Stimulated activated CD4-positive, alpha-beta T cell treated with anti-CD3 and anti-CD28 coated beads, Interleukin-1b, Interleukin-23, amount 100 ng/mL, for 4 hours (primary cell): ENCODE measurements at regions not wholly inside any gene's neighbourhood (a gene's known extent, or its start where the extent isn't known, plus 50 kb on each side); places are given as distances from the start of the nearest gene placed in this dataset.

Experiments used
- DNase-seq, 2 donors: peaks; one replicate each; pipeline ENCODE4 v3.0.0-alpha.2; 2020; ENCODE audit warnings: low read depth in 2 of 2

- no peak for DNase-seq
Observed at GRCh38 chr1:30188329-30188728, 535.1 kb downstream of the MATN1 start.

DNA sequence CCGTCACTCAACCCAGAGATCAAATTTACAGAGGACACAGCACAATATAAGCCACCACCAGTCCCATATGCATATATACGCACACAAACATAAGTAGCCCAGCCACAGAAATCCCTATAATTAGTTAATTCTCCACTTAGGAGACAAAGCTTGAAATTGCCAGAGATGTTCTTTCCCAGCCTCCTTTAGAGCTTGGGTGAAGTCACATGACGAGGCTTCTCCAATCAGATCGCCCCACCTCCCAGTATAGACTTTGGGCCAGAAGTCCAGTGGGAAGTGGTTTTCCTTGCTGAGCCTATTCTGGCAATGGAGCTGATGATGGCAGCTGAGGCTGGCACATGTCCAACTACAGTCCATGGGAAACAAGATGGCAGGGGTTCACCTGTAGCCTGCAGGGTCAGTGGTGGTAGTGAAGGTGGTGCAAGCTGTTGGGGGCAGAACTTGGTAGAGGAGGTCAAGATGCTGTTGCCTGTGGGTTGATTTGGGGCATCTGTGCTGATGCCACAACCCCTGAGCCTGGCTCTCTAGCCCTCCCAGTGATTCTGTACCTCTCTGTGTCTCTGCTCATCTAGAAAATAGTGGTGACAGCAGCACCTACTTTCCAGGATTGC is 535.9 kb downstream of the MATN1 start:
- no peak for DNase-seq

GRCh38 chr1:30186586-30186985 is 536.8 kb downstream of the MATN1 start:
- no peak for DNase-seq

GRCh38 chr1:30185809-30186208 is 537.6 kb downstream of the MATN1 start:
- DNase-seq = no peak

- no peak for DNase-seq
Observed at GRCh38 chr1:30185313-30185712, 538.1 kb downstream of the MATN1 start.

DNA sequence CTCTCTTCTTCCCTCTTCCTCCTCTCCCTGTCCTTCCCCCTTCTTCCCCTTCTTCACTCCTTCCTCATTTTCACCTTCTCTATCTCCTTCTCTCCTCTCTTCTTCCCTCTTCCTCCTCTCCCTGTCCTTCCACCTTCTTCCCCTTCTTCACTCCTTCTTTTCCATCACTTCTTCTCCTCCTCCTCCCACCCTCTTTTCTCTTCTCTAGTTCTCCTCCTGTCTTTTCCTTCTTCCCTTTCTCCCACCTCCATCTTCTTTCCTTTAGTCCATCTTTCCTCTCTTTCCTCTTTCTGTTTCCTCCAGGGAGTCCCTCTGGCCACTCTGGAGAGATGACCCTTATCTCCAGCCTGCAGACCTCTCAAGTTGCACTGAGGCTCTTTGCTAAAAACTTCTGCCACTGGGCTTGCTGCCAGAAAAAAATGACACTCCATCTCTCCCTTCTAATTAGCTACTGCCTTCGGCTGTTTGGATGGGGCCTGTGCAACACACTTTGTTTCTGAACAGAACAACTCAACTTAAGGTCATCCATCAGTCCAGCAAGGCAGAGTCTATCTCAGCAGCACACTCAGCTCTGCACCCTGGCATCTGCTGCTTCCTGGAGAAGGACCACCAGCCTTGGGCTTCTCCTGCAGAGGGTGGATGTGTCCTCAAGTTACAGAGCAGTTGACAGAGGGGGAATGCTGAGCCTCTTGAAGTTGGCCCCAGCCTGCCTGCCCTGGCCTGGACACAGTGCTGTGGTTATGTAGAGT is 538.8 kb downstream of the MATN1 start:
- no peak for DNase-seq

DNA sequence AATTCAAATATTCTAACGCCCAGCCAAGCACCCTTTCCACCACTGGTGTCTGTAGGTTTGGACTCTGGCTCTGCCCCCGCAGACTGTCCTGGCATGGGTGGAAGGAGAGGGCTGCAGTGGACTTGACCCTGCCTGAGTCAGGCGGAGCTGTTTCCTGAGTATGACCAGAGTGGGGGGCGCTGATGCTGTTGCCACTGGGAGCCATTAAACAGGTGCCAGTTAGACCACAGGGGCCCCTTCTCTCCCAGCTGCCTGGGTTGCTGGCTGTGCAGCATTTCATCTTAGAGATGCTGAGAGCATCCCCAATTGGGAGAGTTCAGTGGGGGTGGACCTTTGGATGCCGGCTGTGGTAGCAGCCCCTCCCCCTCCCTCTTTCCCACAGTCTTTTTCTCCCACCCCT is 539.5 kb downstream of the MATN1 start:
- no peak for DNase-seq

DNA sequence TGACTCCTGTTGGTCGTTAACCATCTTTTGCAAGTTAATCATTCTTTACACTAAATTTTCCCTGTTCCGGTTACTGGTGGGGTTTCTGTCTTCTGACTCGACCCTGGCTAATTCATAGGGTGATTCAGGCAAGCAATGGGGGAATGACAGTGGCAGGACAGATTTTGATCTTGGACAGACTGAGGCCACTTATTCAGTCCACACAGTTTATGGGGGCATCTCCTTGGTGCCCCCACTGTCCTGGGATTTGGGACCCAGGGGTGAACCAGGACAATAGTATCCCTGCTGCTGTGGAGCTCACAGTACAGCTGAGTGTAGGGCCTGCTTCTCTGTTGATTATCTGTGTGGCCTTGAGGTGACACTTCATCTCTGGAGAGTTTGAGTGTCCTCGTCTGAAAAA is 540.4 kb downstream of the MATN1 start:
- no peak for DNase-seq

DNA sequence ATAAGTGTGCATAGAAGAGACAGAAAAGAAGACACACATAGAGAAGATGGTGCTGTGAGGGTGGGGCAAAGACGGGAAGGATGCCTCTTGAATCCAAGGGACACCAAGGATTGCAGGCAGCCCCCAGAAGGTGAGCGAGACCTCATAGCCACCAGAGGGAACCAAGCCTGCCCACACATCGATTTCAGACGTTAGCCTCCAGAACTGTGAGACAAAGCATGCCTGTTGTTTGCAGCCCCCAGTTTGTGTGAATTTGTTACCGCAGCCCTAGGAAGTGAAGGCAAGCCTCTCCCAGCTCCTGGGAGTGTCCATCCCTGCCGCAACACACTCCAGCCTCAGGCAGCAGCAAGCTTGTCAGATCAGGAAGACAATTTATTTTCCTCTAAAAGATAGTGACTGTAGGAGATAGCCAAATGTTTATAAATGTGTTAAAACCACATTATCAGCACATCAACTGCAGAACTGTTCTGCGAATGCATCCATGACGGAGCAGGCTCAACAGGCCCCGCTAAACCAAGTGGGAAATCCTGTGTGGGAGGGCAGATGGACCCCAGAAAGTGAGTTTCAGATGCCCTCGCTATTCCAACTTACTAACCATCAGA is 543.3 kb downstream of the MATN1 start:
- DNase-seq = no peak

GRCh38 chr1:30176477-30176876 is 546.9 kb downstream of the MATN1 start:
- no peak for DNase-seq

DNA sequence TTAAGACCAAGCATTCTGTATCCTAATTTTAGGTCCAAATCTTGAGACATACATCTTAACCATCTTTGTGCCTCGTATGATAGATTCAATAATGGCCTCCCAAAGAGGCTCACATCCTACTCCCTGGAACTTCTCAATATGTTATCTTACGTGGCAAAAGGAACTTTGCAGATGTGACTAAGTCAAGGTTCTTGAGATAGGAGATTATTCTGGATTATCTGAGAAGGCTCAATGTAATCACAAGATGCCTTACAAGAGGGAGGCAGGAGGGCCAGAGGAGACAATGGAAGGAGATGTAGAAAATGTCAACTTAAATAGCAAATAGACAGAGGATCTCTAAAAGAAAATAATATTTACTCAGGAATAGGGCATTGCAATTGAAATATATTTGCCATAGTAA is 548.9 kb downstream of the MATN1 start:
- no peak for DNase-seq

DNA sequence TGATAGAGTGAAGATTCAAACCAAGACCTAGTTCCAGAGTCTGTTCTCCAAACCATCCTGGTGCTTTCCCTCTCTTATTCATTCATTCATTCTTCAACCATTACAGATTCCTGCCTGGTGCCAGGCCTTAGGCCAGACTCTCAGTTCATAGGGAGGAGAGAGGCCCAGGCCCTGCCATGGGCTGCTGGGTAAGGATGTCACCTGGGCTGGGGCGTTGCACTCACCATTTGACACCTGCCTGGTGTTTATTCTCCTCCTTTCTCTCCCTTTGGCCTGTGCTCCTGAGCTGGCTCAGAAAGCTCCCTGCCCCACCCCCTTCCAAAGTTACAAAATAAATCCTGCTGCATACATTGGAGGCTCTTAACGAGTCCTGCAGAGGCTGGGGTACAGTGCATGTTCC is 549.8 kb downstream of the MATN1 start:
- DNase-seq = no peak

DNA sequence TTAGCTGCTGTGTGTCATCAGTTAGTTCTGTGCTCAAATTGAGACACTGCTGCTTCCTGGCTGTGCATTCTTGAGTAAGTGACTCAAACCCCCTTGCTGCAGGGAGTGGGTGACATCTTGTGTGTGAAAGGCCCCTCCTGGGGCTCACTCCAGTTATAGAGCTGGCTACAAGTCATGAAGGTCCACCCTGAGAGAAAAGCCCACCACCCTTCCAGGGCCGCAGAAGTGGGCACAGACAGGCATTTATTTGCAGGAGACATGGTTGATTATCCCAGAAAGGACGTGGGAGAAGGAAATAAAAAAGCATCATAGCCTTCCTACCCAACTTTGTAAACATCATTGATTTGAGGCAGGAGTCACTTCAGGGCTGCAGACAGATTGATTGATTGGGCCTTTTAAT is 550.6 kb downstream of the MATN1 start:
- DNase-seq = no peak

DNA sequence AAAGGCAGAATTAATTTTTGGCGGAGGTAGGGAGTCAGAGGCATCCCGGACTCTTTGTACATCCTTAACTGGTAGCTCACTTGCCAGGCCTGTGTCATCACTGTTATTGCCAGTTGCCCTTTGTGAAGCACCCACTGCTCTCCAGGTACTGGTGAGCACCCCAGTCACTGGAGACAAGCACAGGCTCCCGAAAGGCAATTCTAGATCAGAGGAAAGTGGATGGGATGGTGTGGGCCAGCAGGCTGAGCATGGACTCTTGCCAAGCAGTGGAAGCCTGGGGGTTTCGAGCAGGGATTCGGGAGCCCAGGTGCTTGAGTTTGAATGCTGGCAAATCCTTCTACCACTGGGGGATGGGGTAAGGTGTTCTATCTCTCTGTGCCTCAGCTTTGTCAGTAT is 551.1 kb downstream of the MATN1 start:
- DNase-seq = no peak

GRCh38 chr1:30171537-30172298 is 551.7 kb downstream of the MATN1 start:
- no peak for DNase-seq

- DNase-seq = no peak
Observed at GRCh38 chr1:30169269-30169668, 554.1 kb downstream of the MATN1 start.

DNA sequence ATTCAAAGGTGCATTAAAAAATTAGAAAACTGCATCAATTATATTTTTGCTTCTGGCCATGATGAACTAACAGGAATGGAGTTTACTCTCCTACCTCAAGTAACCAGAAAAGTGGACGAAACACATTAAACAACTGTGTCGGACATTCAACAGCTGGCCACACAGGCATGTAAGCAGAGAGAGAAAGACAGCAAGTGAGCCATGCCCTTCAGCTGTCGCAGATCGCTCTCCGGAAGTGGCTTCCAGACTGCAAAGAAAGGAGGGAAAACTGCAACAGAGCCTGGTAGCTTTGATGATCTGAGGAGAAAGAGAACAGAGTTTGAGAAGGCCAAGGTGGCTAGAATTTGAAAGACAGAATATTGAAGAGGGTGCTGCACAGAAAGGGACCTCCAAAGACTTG is 557.2 kb downstream of the MATN1 start:
- no peak for DNase-seq

DNA sequence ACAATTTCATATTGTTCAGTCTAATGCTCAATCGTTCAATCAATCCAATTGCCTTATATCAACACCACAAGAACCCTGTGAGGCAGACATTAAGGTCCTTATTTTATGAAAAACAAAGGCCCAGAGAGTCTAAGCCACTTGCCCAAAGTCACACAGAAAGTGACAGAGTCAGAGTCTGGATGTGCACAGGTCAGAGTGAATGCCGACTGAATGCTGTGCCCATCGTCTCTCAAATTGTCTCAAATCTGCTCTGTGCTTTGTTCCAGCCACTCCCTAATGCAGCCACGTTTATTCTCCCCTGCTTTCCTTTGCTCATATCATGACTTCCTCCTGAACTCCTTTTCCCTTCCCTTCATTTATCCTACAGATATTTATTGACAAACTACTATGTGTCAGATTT is 558.3 kb downstream of the MATN1 start:
- DNase-seq = no peak

GRCh38 chr1:30164693-30165092 is 558.7 kb downstream of the MATN1 start:
- DNase-seq = no peak

DNA sequence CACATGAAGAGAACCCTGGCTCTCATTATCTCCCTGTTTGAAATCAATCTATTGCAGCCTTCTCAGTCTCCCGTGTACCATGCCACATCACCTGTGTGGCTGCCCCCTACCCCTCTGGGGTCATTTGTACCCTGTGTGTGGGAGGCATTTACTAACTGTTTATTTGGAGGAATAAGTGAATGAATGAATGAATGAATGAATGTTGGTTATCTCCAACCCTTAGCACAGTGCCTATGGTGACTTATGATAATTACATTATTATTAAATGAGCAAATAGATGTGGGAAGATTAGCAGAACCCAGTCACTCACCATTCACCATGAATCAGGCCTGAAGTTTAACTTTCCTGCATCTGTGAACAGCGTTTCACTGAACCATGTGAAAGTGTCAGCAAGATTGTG is 560.8 kb downstream of the MATN1 start:
- DNase-seq = no peak

DNA sequence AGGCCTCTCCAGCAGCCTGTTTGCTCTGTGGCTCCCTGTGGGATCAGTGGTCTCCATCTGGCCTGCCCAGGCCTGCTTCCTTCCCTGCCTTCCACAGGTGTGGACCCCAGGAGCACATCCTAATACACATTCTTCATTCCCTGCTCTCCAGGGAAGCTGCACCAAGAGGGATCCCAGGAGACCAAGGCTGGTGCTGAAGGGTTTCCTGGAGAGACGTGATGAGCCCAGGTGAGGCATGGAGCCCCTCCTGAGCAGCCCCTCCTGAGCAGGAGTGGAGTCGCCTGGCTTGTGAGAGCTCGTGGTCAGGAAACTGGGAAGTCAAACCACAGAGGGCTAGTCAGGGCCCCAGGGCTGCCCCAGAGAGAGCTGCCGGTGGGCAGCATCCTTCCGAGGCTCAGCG is 561.4 kb downstream of the MATN1 start:
- no peak for DNase-seq

GRCh38 chr1:30160999-30161689 is 562.2 kb downstream of the MATN1 start:
- DNase-seq = no peak
